Astrocyte of the cerebellum (primary cell): ENCODE measurements at regions not wholly inside any gene's neighbourhood (a gene's known extent, or its start where the extent isn't known, plus 50 kb on each side); places are given as distances from the start of the nearest gene placed in this dataset.
"Not testable (repeated sequence)": the region's sequence is repeated elsewhere in the genome, so short reads cannot be mapped to it uniquely, and the experiment has no call there.

Source experiments
- DNase-seq: peaks from one replicate; pipeline ENCODE4 v3.0.0-alpha.2; 2011; ENCODE audit warnings: low read depth
- H3K4me3 ChIP-seq: 2 replicates; pipeline ENCODE4 v1.5.1; 2011; ENCODE audit warnings: mild to moderate bottlenecking, low read depth, low read length, moderate library complexity
- CTCF ChIP-seq: IDR thresholded peaks from 2 replicates; pipeline ENCODE4 v1.5.1; 2012; ENCODE audit warnings: low read length, low read depth, moderate library complexity, mild to moderate bottlenecking; ENCODE audit errors: missing control alignments
- in situ Hi-C: cut with HindIII; loops from 2 replicates; pipeline ENCODE4 v1.10.0; 2017; ENCODE audit warnings: low sequenced_read_pairs

- TF ChIP-seq CTCF: no peak
- DNase-seq: no peak
- no peak overlapping the region for H3K4me3 ChIP-seq
- in situ Hi-C loops: no loop called here
Observed at GRCh38 chr6:167748458-167749379, 78.0 kb upstream of the AFDN start.

GRCh38 chr6:167750956-167751358, 75.8 kb upstream of the AFDN start:
- no peak for DNase-seq
- no peak overlapping the region for H3K4me3 ChIP-seq
- in situ Hi-C loops: no loop called here
- no peak for TF ChIP-seq CTCF

- TF ChIP-seq CTCF: no peak
- no peak for DNase-seq
- H3K4me3 ChIP-seq: no peak overlapping the region
- in situ Hi-C loops: no loop called here
Observed at GRCh38 chr6:167751579-167752115, 75.1 kb upstream of the AFDN start.

- H3K4me3 ChIP-seq, in situ Hi-C loops: not testable (repeated sequence)
Observed at GRCh38 chr6:167753281-167753680, 73.4 kb upstream of the AFDN start.

GRCh38 chr6:167754691-167755090, 72.0 kb upstream of the AFDN start:
- no peak for DNase-seq
- TF ChIP-seq CTCF: no peak
- in situ Hi-C loops: no loop called here
- no peak overlapping the region for H3K4me3 ChIP-seq

More at GRCh38 chr6:167753281-167753680, 73.4 kb upstream of the AFDN start:
- not testable (repeated sequence) for DNase-seq

GRCh38 chr6:167755461-167755860, 71.2 kb upstream of the AFDN start:
- no peak for DNase-seq
- no peak overlapping the region for H3K4me3 ChIP-seq
- in situ Hi-C loops: no loop called here
- TF ChIP-seq CTCF: no peak

GRCh38 chr6:167756597-167756996, 70.1 kb upstream of the AFDN start:
- H3K4me3 ChIP-seq: no peak overlapping the region
- TF ChIP-seq CTCF: no peak
- no peak for DNase-seq
- in situ Hi-C loops: no loop called here
